ENCODE measurements at regions not wholly inside any gene's neighbourhood (a gene's known extent, or its start where the extent isn't known, plus 50 kb on each side); places are given as distances from the start of the nearest gene placed in this dataset.

GRCh38 chr13:65347420-65348030 is 1882.6 kb downstream of the PCDH9 start:
- TF ChIP-seq CTCF (IDR thresholded peaks at IDR 0.05) (no peak), POLR2A (IDR thresholded peaks at IDR 0.05) (no peak)
- no peak for DNase-seq
- H3K4me3 ChIP-seq = no peak overlapping the region
- intact Hi-C loops (cut with DNase I) = no loop called here
- no peaks in the 10 kb centered on the region for H3K4me1 ChIP-seq (replicated peaks in 1 of 2)
- H3K27ac ChIP-seq = no peak overlapping the region
- no peaks in the 10 kb centered on the region for H3K27me3 ChIP-seq
- 77 to 95% (median 81%) methylated on average over 2 of the region's 2 CpGs for WGBS, 4 donors
- peaks cover 0 to 7% (median 0%) of the 10 kb centered on the region in 3 donors for H3K9me3 ChIP-seq (replicated peaks in 1 of 3)
- no peaks in the 10 kb centered on the region for H3K36me3 ChIP-seq (replicated peaks in 1 of 2)

- Histone ChIP-seq H3K36me3 (replicated peaks in 1 of 2) (no peaks in the 10 kb centered on the region), H3K27ac (no peak overlapping the region), H3K9me3 (replicated peaks in 1 of 3) (peaks cover 0 to 7% (median 0%) of the 10 kb centered on the region in 3 donors), H3K27me3 (no peaks in the 10 kb centered on the region), H3K4me3 (no peak overlapping the region), H3K4me1 (replicated peaks in 1 of 2) (no peaks in the 10 kb centered on the region)
- 35 to 85% (median 72%) methylated on average over 1 of the region's 1 CpG for WGBS, 4 donors
- DNase-seq = no peak
- no peak for TF ChIP-seq CTCF (IDR thresholded peaks at IDR 0.05)
- TF ChIP-seq POLR2A (IDR thresholded peaks at IDR 0.05) = no peak
- intact Hi-C loops (cut with DNase I) = no loop called here
Observed at GRCh38 chr13:65343898-65344663, 1886.1 kb downstream of the PCDH9 start.

- no peak for DNase-seq
- no peak overlapping the region for H3K4me3 ChIP-seq
- no peaks in the 10 kb centered on the region for H3K4me1 ChIP-seq (replicated peaks in 1 of 2)
- H3K9me3 ChIP-seq (replicated peaks in 1 of 3) = peaks cover 0 to 7% (median 0%) of the 10 kb centered on the region in 3 donors
- no peak for TF ChIP-seq POLR2A (IDR thresholded peaks at IDR 0.05)
- TF ChIP-seq CTCF (IDR thresholded peaks at IDR 0.05) = no peak
- intact Hi-C loops (cut with DNase I) = no loop called here
- no peaks in the 10 kb centered on the region for H3K36me3 ChIP-seq (replicated peaks in 1 of 2)
- no peaks in the 10 kb centered on the region for H3K27me3 ChIP-seq
- H3K27ac ChIP-seq = no peak overlapping the region
Observed at GRCh38 chr13:65342541-65343337, 1887.4 kb downstream of the PCDH9 start.

GRCh38 chr13:65339241-65339640 is 1890.9 kb downstream of the PCDH9 start:
- intact Hi-C loops (cut with DNase I) = no loop called here
- no peaks in the 10 kb centered on the region for H3K27me3 ChIP-seq
- no peaks in the 10 kb centered on the region for H3K4me1 ChIP-seq (replicated peaks in 1 of 2)
- WGBS, 4 donors = 53 to 70% (median 60%) methylated on average over 3 of the region's 3 CpGs
- no peak for DNase-seq
- no peaks in the 10 kb centered on the region for H3K9me3 ChIP-seq (replicated peaks in 1 of 3)
- no peak overlapping the region for H3K27ac ChIP-seq
- no peaks in the 10 kb centered on the region for H3K36me3 ChIP-seq (replicated peaks in 1 of 2)
- TF ChIP-seq POLR2A (IDR thresholded peaks at IDR 0.05) (no peak), CTCF (IDR thresholded peaks at IDR 0.05) (no peak)
- no peak overlapping the region for H3K4me3 ChIP-seq
